H1 (cell line): ENCODE measurements at regions not wholly inside any gene's neighbourhood (a gene's known extent, or its start where the extent isn't known, plus 50 kb on each side); places are given as distances from the start of the nearest gene placed in this dataset.

Source experiments
- HDAC6 ChIP-seq: IDR thresholded peaks from one replicate; pipeline ENCODE4 v1.7.1; 2012; ENCODE audit warnings: low read depth, mild to moderate bottlenecking, inconsistent platforms, low read length, moderate library complexity
- JUN ChIP-seq: IDR thresholded peaks from 2 replicates; pipeline ENCODE4 v1.6.1; 2011; ENCODE audit warnings: low read depth, mild to moderate bottlenecking, improper control_type of control experiment, low read length
- SAP30 ChIP-seq: fragments of 300-600 bp; sonication (generic); IDR thresholded peaks from 2 replicates; pipeline ENCODE4 v1.7.1; 2012; ENCODE audit warnings: low read length, moderate library complexity, mild to moderate bottlenecking, inconsistent platforms; ENCODE audit not compliant: insufficient read depth, insufficient replicate concordance
- SIX5 ChIP-seq: IDR thresholded peaks from 2 replicates; pipeline ENCODE4 v1.6.1; 2011; ENCODE audit warnings: mild to moderate bottlenecking, low read depth, low read length

DNA sequence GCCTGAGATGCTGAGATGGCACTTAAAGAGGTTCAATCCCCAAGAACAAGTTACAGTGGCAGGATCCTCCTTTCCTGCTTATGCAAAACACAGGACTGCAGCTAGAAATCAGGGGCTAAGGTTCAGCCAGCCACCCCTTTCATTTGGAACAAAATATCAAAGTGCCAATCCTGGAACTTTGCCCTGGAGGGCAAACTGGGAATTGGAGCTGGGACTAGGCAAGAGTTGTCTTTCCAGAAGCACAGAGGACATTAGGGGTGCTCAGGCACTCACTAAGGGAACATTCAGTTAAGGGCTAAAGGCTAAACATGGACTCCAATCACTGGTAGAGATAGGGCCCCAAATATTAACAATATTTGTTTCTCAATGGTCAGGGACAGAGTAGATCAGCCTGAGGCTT, 237.2 kb downstream of the EMP1 start (continued):
- no peak for TF ChIP-seq HDAC6
- no peak for TF ChIP-seq SIX5
- TF ChIP-seq SAP30: no peak
- no peak for TF ChIP-seq JUN
